Activated naive CD4-positive, alpha-beta T cell treated with anti-CD3 and anti-CD28 coated beads, Interleukin-2, amount 50 U/mL, for 24 hours (primary cell): ENCODE measurements at regions not wholly inside any gene's neighbourhood (a gene's known extent, or its start where the extent isn't known, plus 50 kb on each side); places are given as distances from the start of the nearest gene placed in this dataset.
"Not testable (repeated sequence)": the region's sequence is repeated elsewhere in the genome, so short reads cannot be mapped to it uniquely, and the experiment has no call there.

ENCODE experiments used
- H3K27ac Mint-ChIP-seq: one replicate; pipeline ENCODE4 v1.8.0; 2021; ENCODE audit warnings: mild to moderate bottlenecking, mixed read lengths
- H3K27me3 Mint-ChIP-seq: one replicate; pipeline ENCODE4 v1.8.0; 2021; ENCODE audit warnings: mixed read lengths
- H3K36me3 Mint-ChIP-seq: one replicate; pipeline ENCODE4 v1.8.0; 2021; ENCODE audit warnings: mixed read lengths
- H3K4me1 Mint-ChIP-seq: one replicate; pipeline ENCODE4 v1.8.0; 2021; ENCODE audit warnings: mixed read lengths
- H3K4me3 Mint-ChIP-seq: one replicate; pipeline ENCODE4 v1.8.0; 2021; ENCODE audit warnings: mild to moderate bottlenecking, mixed read lengths
- H3K9me3 Mint-ChIP-seq: one replicate; pipeline ENCODE4 v1.8.0; 2021; ENCODE audit warnings: mixed read lengths

DNA sequence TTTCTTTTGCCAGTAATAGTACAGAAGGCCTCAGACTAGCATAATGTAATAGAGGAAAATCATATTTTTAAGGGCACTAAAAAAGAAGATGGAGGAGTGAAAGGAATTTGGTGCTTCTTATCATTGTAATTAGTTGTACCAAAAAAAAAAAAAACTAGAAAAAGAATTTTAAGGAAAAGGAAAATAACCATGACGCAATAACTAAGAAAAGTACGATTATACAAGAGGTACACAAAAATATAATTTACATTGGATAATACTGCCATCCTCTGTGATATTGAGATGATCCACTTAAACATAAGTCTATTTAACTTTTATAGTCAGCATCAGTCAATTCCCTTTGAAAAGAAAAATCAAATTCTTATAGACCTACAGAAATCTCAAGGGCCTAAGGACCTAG is 146.7 kb upstream of the IRX5 start:
- Mint-ChIP-seq H3K36me3 (peaks cover 2% of the 10 kb centered on the region), H3K27me3 (peaks cover 4% of the 10 kb centered on the region), H3K27ac (no peak overlapping the region), H3K4me1 (no peaks in the 10 kb centered on the region), H3K9me3 (peaks cover 16% of the 10 kb centered on the region), H3K4me3 (no peak overlapping the region)

DNA sequence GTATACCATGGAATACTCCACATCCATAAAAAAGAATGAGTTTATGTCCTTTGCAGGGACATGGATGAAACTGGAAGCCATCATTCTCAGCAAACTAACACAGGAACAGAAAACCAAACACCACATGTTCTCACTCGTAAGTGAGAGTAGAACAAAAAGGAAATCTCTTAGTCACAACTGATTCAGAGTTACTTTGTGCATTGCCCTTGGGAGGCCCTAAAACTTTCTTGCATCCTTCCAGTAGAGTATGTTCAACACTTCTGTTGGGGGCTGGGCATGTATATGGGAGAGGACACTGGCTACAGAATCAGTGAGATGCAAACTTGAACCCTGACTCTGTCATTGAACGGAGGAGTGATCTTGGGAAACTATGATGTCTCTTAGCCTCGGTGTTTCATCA is 147.4 kb upstream of the IRX5 start:
- no peaks in the 10 kb centered on the region for H3K4me1 Mint-ChIP-seq
- H3K9me3 Mint-ChIP-seq = peaks cover 16% of the 10 kb centered on the region
- peaks cover 2% of the 10 kb centered on the region for H3K36me3 Mint-ChIP-seq
- peaks cover 4% of the 10 kb centered on the region for H3K27me3 Mint-ChIP-seq
- no peak overlapping the region for H3K4me3 Mint-ChIP-seq
- H3K27ac Mint-ChIP-seq = no peak overlapping the region

DNA sequence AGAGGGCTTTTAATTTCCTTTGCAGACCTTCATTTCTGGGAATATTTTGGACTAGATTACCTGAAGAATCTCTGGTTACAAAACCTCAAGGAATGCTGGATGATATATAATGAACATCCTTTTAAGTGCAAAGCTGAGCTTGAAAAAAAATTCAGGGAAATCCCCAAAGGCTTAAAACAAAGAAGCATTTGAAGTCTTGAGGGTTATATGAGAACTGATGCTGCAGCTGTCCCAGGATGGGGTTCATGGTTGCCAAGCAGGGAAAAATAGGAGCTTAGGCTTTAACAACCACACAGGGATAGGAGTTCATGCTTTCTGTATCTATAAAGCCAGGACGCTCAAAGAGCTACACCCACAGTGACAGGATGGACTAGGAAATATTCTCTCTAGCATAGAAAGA is 150.4 kb upstream of the IRX5 start:
- Mint-ChIP-seq H3K36me3 (no peaks in the 10 kb centered on the region), H3K4me3 (no peak overlapping the region), H3K27ac (no peak overlapping the region), H3K27me3 (peaks cover 4% of the 10 kb centered on the region), H3K4me1 (no peaks in the 10 kb centered on the region), H3K9me3 (peaks cover under 1% of the 10 kb centered on the region)

DNA sequence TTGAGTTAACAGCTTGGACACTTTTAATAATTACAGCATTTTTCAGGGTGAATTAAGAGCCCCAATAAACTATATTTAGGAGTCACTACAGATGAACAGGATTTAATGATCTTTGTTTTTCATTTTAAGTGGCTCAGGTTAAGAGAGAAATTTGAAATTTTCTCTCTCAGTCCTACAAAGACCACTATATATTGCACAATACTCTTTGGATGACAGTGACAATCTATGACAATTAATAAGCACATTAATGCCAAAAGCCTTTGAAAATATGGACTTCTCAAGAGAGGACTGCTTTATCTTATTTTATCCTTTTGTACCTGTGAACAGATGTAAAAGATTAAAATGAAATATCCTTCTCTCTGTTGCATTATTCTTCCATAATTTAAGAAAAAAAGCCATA is 151.1 kb upstream of the IRX5 start:
- Mint-ChIP-seq H3K9me3 (no peaks in the 10 kb centered on the region), H3K27me3 (peaks cover 4% of the 10 kb centered on the region), H3K4me1 (no peaks in the 10 kb centered on the region), H3K36me3 (no peaks in the 10 kb centered on the region), H3K27ac (no peak overlapping the region), H3K4me3 (no peak overlapping the region)

DNA sequence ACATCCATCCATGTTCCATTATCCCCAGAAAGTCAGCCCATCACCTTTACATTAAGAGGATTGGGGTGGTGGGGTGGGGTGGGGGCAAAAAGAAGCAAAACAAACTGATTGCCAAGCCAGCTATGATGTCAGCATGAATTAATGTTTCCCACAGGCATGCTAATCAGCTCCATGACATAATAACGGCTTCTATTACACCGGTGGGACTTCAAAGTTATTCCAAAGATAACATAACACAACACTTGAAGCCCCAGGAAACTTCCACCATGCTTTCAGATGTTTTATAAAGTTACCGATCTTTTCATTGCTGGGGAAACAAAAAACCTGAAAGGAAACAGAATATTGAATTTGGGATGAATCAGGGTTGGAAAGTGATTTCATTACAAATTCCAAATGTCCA is 155.9 kb upstream of the IRX5 start:
- H3K36me3 Mint-ChIP-seq = no peaks in the 10 kb centered on the region
- H3K4me3 Mint-ChIP-seq = no peak overlapping the region
- no peak overlapping the region for H3K27ac Mint-ChIP-seq
- no peaks in the 10 kb centered on the region for H3K27me3 Mint-ChIP-seq
- no peaks in the 10 kb centered on the region for H3K9me3 Mint-ChIP-seq
- H3K4me1 Mint-ChIP-seq = no peaks in the 10 kb centered on the region

DNA sequence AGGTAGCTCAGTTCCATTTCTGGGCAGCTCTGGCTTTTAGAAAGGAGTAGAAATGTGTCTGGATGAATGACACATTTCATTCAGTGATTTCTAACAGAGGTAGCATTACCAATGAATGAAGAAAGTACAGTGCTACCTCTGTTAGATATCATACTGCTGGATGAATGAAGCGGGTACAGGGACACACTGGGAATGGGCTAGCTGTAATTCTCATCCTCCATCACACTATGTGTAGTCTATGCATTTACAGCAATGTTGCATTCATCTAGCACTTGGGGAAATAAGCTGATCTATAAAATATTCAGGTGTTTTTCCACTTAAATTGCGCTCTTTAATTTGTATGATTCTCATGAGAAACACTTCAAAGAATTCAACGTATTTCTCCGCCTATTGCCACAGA is 158.3 kb upstream of the IRX5 start:
- no peaks in the 10 kb centered on the region for H3K36me3 Mint-ChIP-seq
- no peak overlapping the region for H3K27ac Mint-ChIP-seq
- H3K27me3 Mint-ChIP-seq = no peaks in the 10 kb centered on the region

DNA sequence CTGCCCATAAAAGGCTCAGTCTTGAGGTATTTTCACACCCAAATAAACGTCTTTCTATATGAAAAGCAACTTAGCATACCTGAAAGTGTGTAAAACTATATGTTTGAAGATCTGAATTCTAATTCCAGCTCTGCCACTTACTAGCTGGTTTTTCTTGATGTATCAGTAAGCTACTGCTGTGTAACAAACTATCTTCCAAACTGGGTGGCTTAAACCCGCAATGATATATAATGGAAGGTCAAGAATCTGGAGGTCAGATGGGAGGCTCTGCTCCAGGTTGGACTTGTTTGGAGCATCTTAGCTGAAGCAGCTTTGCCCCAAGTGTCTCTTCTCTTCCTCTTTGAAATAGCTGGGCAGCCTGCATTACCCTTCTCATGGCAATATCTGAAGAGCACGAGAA is 164.3 kb upstream of the IRX5 start:
- Mint-ChIP-seq H3K4me3 (no peak overlapping the region), H3K27me3 (no peaks in the 10 kb centered on the region), H3K36me3 (no peaks in the 10 kb centered on the region), H3K9me3 (no peaks in the 10 kb centered on the region), H3K4me1 (no peaks in the 10 kb centered on the region), H3K27ac (no peak overlapping the region)

More for the DNA sequence above, 158.3 kb upstream of the IRX5 start:
- Mint-ChIP-seq H3K4me3 (no peak overlapping the region), H3K4me1 (no peaks in the 10 kb centered on the region), H3K9me3 (no peaks in the 10 kb centered on the region)

DNA sequence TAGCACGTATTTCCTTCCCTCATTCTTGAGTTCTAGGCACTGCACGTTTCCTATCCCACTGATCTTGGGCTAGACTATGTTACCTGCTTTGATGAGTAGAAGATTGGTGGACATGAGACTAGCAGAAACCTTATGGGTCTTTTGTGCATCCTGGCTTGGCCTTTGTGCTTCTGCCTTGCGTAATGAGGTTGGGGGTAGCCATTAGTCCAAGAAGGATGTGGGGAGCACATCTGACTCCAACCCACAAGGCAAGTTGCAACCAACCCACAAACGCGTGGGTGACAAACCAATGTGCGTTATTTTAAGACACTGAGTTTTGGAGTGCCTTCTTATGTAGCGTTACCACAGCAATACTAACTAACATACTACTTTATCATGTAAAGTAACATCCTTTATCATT is 180.4 kb upstream of the IRX5 start:
- peaks cover 6% of the 10 kb centered on the region for H3K9me3 Mint-ChIP-seq
- no peaks in the 10 kb centered on the region for H3K4me1 Mint-ChIP-seq
- no peak overlapping the region for H3K4me3 Mint-ChIP-seq
- no peak overlapping the region for H3K27ac Mint-ChIP-seq
- peaks cover 2% of the 10 kb centered on the region for H3K36me3 Mint-ChIP-seq
- H3K27me3 Mint-ChIP-seq = peaks cover 3% of the 10 kb centered on the region

DNA sequence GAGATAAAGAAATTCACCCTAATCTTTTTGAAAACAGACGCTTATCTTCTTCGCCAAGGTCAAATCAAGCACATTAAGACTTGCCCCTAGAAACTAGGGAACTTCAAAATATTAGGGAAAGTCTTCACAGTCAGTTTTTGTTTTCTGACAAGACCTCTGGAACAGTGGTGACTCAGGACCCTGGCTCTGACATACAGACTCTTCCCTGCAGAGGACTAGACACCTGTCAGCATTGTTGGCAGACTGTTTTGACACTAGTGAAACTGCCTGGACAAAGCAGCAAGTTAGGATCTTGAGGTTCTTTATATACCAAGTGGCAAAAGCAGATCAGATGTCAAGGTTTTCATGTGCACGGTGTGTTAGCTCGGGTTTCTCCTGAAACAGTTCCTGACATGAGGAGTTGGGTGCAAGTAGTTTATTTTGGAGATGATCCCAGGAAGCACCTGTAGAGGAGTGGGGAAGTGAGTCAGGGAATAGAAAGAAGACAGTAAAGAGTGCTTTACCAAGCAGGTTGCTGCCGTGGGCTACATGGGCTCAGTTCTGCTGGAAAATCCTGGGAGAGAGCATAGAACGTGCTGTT is 182.0 kb upstream of the IRX5 start:
- Mint-ChIP-seq H3K4me3 (no peak overlapping the region), H3K27ac (no peak overlapping the region), H3K9me3 (peaks cover 6% of the 10 kb centered on the region), H3K36me3 (peaks cover 2% of the 10 kb centered on the region), H3K4me1 (no peaks in the 10 kb centered on the region), H3K27me3 (peaks cover 5% of the 10 kb centered on the region)

DNA sequence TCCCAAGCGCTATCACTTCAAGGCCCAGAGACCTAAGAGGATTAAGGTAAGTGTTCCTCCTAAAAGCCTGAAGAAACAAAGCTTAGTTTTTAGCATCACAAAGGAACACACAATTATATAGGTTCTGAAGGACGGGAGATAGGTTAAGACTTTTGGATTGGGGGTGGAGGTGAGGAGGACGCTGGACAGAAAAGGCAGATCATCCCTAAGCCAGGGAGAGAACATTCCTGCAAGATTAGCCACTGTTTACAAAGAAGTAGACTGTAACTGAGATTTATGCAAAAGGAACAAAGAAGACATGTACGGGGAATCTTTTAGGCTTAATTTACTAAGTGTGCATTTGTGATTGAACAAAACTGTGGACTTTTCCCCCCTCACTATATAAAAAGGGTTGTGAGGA is 184.1 kb upstream of the IRX5 start:
- Mint-ChIP-seq H3K27me3 (peaks cover 5% of the 10 kb centered on the region), H3K9me3 (peaks cover 6% of the 10 kb centered on the region), H3K4me1 (no peaks in the 10 kb centered on the region), H3K36me3 (peaks cover 2% of the 10 kb centered on the region), H3K4me3 (no peak overlapping the region), H3K27ac (no peak overlapping the region)

DNA sequence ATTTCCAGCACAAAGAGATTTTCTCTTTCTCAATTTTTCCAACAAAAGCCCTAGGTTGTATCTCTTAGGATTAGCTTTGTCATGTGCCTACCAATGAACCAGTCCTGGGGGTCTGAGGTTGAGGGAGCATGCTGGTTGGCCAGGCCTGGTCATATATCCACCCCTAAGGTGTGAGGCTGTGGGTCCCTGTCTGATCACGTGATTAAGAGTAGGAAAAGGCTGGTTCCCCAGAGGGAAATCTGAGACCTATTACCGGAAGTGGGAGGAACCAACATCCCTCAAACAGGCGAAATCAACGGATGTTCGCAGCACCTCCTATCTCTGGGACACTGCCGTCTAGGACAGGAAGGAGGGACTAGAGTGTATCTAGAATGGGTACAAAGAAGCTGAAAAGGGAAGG is 185.7 kb upstream of the IRX5 start:
- no peaks in the 10 kb centered on the region for H3K4me1 Mint-ChIP-seq
- H3K4me3 Mint-ChIP-seq = no peak overlapping the region
- no peak overlapping the region for H3K27ac Mint-ChIP-seq
- H3K27me3 Mint-ChIP-seq = peaks cover 5% of the 10 kb centered on the region
- H3K36me3 Mint-ChIP-seq = peaks cover 2% of the 10 kb centered on the region
- H3K9me3 Mint-ChIP-seq = peaks cover 6% of the 10 kb centered on the region

DNA sequence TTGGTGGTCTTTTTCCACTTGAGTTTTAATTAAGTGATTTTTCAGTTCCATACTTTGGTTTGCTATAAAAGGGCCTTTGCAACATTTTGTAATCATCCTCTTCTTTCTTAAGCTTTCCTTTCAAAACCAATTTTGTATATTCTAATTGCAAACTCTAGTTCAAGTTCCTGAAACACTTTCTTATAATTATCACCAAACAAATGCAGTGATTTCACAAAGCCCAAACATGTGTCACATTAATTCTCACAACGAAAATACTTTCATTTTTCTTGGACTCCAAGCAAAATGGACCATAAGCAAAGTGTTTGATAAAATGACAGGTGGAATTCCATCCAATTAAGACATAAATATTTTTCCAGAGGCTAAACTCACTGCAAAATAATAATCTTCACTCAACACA is 188.2 kb upstream of the IRX5 start:
- H3K4me1 Mint-ChIP-seq = no peaks in the 10 kb centered on the region
- H3K4me3 Mint-ChIP-seq = no peak overlapping the region
- no peak overlapping the region for H3K27ac Mint-ChIP-seq
- peaks cover 2% of the 10 kb centered on the region for H3K36me3 Mint-ChIP-seq
- H3K27me3 Mint-ChIP-seq = peaks cover 5% of the 10 kb centered on the region
- H3K9me3 Mint-ChIP-seq = peaks cover 6% of the 10 kb centered on the region

DNA sequence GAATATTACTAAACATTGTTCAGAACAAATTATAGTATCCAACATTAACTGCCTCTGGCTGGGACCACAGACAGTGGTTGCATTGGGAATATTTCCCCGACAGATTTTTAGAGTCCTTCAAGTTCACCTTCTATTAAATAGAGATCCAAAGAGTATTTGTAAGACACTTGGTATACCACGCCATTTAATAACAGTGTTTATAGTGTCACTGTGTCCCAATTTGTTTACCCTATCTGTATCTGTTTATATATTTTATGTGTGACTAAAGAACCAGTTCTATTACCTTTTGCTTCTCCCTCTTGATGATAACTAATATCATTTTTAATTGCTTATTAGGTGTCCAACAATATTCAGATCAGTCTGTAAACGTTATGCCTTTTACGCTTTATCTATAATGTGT is 191.3 kb upstream of the IRX5 start:
- Mint-ChIP-seq H3K4me3 (no peak overlapping the region), H3K27ac (no peak overlapping the region), H3K4me1 (no peaks in the 10 kb centered on the region), H3K27me3 (no peaks in the 10 kb centered on the region), H3K9me3 (no peaks in the 10 kb centered on the region), H3K36me3 (no peaks in the 10 kb centered on the region)

DNA sequence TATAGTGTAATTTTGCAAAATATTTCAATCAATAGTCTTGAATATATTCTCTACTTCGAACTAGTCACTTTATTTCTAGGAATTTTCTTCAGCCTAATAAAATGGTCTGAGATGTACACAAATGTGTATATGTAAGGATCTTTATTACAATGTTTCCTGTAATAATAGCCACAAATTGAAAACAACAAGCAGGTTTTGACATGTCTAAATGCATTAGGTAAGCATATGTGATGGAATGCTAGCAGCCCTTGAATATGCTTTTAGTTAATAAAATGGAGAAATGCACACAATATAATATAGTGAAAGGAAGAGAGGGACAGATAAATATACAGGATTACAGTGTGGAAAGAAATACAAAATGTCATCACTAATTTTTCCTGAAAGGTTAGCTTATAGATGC is 196.5 kb upstream of the IRX5 start:
- Mint-ChIP-seq H3K36me3 (no peaks in the 10 kb centered on the region), H3K27ac (no peak overlapping the region), H3K4me3 (no peak overlapping the region), H3K4me1 (no peaks in the 10 kb centered on the region), H3K9me3 (no peaks in the 10 kb centered on the region), H3K27me3 (no peaks in the 10 kb centered on the region)

DNA sequence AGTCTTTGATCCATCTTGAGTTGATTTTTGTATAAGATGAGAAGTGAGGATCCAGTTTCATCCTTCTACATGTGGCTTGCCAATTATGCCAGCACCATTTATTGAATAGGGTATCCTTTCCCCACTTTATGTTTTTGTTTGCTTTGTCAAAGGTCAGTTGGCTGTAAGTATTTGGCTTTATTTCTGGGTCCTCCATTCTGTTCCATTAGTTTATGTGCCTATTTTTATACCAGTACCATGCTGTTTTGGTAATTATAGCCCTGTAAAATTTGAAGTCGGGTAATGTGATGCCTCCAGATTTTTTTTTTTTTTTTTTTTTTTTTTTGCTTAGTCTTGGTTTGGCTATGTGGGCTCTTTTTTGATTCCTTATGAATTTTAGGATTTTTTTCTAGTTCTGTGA is 203.0 kb upstream of the IRX5 start:
- not testable (repeated sequence) for H3K9me3 Mint-ChIP-seq, H3K4me3 Mint-ChIP-seq, H3K27me3 Mint-ChIP-seq, H3K36me3 Mint-ChIP-seq, H3K27ac Mint-ChIP-seq, H3K4me1 Mint-ChIP-seq

DNA sequence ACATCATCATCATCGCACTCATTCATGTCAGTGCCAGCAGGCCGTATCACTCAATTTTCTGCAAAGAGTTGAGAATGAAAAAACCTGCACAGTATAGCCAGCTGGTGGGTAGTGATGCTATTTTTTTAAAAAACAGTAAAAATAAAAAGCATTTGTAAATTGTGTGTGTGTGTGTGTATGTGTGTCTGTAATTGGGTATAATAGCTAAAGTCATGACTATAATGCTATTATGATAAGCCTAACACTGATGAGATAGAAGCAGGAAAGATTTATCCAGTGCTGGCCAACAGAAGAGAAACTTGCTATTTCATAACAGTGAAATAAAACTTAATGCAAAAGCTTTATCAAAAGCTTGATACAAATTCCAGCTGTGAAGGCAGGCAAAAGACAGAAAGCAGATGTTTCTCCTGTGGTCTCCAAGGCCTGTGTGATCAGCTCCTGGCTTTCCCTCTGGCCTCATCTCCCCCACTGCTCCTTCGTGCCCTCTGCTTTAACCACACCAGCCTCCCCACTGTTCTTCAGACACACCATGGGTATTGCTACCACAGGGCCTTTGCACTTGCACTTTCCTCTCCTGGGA is 206.2 kb upstream of the IRX5 start:
- Mint-ChIP-seq H3K9me3 (no peaks in the 10 kb centered on the region), H3K27me3 (no peaks in the 10 kb centered on the region), H3K36me3 (no peaks in the 10 kb centered on the region), H3K27ac (no peak overlapping the region), H3K4me3 (no peak overlapping the region), H3K4me1 (no peaks in the 10 kb centered on the region)

DNA sequence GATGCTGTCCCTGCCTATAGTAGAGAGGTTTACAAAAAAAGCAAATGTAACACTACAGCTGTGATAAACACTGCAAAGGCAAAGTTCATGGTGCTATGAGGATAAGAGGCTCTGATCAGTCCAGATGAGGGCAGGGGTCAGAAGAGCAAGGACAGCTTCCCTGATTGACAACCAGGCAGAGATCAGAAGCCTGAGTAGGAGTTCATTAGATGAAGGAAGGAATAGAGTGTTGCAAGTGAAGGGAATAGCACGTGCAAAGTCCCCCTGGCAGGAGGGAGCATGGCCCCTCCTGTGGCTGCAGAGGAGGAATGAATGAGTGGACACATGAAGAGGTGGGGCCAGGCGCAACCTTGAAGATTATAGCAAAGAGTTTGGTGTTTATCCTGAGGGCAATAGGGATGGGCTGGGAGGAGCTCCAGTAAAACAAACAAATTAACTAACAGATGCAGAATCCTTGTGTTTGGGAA is 208.4 kb upstream of the IRX5 start:
- no peak overlapping the region for H3K4me3 Mint-ChIP-seq
- no peaks in the 10 kb centered on the region for H3K9me3 Mint-ChIP-seq
- H3K27ac Mint-ChIP-seq = no peak overlapping the region
- H3K27me3 Mint-ChIP-seq = no peaks in the 10 kb centered on the region
- no peaks in the 10 kb centered on the region for H3K4me1 Mint-ChIP-seq
- no peaks in the 10 kb centered on the region for H3K36me3 Mint-ChIP-seq
